PC-9 (cell line): ENCODE measurements at regions not wholly inside any gene's neighbourhood (a gene's known extent, or its start where the extent isn't known, plus 50 kb on each side); places are given as distances from the start of the nearest gene placed in this dataset.
A peak's percentile ranks its signal among the peaks of the same experiment; 100 is the strongest.

ENCODE experiments used
- BruUV-seq: library from RNA; stranded (reverse); fragments of 400-500 nt; replicated peaks from 2 replicates; lab custom pipeline; 2021; lab: Mats Ljungman, UMichigan
- CTCF ChIA-PET: fragments of 300-600 bp; sonication (Branson Sonifier 250); formaldehyde crosslinking; loops from one replicate; lab custom pipeline; 2022; ENCODE audit warnings: antibody characterized with exemption; lab: Charles Lee
- POLR2A ChIA-PET: fragments of 300-600 bp; sonication (Branson Sonifier 250); formaldehyde crosslinking; loops from one replicate; lab custom pipeline; 2022; ENCODE audit warnings: antibody characterized with exemption; ENCODE audit not compliant: unreplicated experiment; lab: Charles Lee
- DNase-seq, 2 experiments: peaks; one replicate each; pipeline versions ENCODE4 v3.0.0 to v3.0.0-alpha.2; 2015 to 2022; ENCODE audit warnings: mixed read lengths in 1 of 2
- H2AFZ ChIP-seq: fragments of 200-600 bp; sonication (generic); 2 replicates; pipeline ENCODE4 v1.8.1; 2017; ENCODE audit warnings: antibody characterized with exemption
- H3F3A ChIP-seq: fragments of 200-600 bp; sonication (generic); 2 replicates; pipeline ENCODE4 v1.8.1; 2017; ENCODE audit warnings: antibody characterized with exemption, mild to moderate bottlenecking, low read depth; ENCODE audit not compliant: insufficient read depth
- H3K27ac ChIP-seq: fragments of 200-600 bp; sonication (generic); 2 replicates; pipeline ENCODE4 v1.6.1; 2016; ENCODE audit warnings: mixed run types
- H3K27me3 ChIP-seq: fragments of 200-600 bp; sonication (generic); 2 replicates; pipeline ENCODE4 v1.6.1; 2016; ENCODE audit warnings: low read depth, mixed run types; ENCODE audit not compliant: insufficient read depth
- H3K36me3 ChIP-seq: fragments of 200-600 bp; sonication (generic); 2 replicates; pipeline ENCODE4 v1.6.1; 2016; ENCODE audit warnings: low read depth, mixed run types
- H3K4me1 ChIP-seq: fragments of 200-600 bp; sonication (generic); replicated peaks from 2 replicates; pipeline ENCODE4 v1.6.1; 2016; ENCODE audit warnings: mixed run types; ENCODE audit not compliant: insufficient read depth
- H3K4me2 ChIP-seq: fragments of 200-600 bp; sonication (generic); 2 replicates; pipeline ENCODE4 v1.6.1; 2017; ENCODE audit warnings: mixed run types
- H3K4me3 ChIP-seq: fragments of 200-600 bp; sonication (generic); 2 replicates; pipeline ENCODE4 v1.6.1; 2016; ENCODE audit warnings: mixed run types
- H3K79me2 ChIP-seq: fragments of 200-600 bp; sonication (generic); 2 replicates; pipeline ENCODE4 v1.6.1; 2017; ENCODE audit warnings: low read depth, mixed run types
- H3K9me2 ChIP-seq: fragments of 200-600 bp; sonication (generic); 2 replicates; pipeline ENCODE4 v1.8.1; 2017; ENCODE audit warnings: mild to moderate bottlenecking; ENCODE audit not compliant: insufficient read depth
- H3K9me3 ChIP-seq: fragments of 200-600 bp; sonication (generic); 2 replicates; pipeline ENCODE4 v1.8.1; 2016; ENCODE audit warnings: low read depth; ENCODE audit not compliant: insufficient read depth
- H4K20me1 ChIP-seq: fragments of 200-600 bp; sonication (generic); 2 replicates; pipeline ENCODE4 v1.8.1; 2017; ENCODE audit not compliant: insufficient read depth
- EZH2 ChIP-seq: fragments of 200-600 bp; sonication (generic); IDR thresholded peaks from 2 replicates; pipeline ENCODE4 v1.8.0; 2017; ENCODE audit warnings: antibody characterized with exemption, low read depth
- intact Hi-C: fragments of 100-400 bp; cut with micrococcal nuclease; formaldehyde crosslinking; loops from one replicate; pipeline ENCODE4 v1.10.0; 2022; ENCODE audit not compliant: unreplicated experiment
- TF ChIP-seq, protein P1 (sequence below): fragments of 200-600 bp; sonication (generic); conservative IDR thresholded peaks from 2 replicates; pipeline ENCODE4 v1.6.1; 2017; ENCODE audit warnings: mixed run types, antibody characterized with exemption, mild to moderate bottlenecking, moderate library complexity

DNA sequence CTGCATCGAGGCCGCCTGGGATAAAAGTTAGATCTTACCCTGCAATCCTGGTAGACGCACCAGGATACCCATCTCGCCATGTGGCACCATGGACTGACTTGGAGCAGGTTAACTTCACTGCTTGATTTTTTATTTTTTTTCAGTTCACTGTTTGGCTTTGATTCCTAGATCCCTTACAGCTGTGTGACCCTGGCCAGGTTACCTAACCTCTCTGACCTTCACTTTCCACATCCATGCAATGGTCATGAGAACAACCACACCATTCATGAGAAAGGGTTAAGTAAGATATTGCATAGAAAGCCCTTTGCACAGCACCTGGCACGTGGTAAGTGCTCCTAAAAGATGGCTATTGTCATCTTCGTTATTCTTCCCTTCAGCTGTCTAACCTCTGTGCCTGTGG is 230.5 kb downstream of the SOX9 start:
- no peaks in the 10 kb centered on the region for H3K27me3 ChIP-seq
- H3F3A ChIP-seq, result no peaks in the 10 kb centered on the region
- no peaks in the 10 kb centered on the region for H3K79me2 ChIP-seq
- no peak for TF ChIP-seq EZH2
- TF ChIP-seq, protein P1, sequence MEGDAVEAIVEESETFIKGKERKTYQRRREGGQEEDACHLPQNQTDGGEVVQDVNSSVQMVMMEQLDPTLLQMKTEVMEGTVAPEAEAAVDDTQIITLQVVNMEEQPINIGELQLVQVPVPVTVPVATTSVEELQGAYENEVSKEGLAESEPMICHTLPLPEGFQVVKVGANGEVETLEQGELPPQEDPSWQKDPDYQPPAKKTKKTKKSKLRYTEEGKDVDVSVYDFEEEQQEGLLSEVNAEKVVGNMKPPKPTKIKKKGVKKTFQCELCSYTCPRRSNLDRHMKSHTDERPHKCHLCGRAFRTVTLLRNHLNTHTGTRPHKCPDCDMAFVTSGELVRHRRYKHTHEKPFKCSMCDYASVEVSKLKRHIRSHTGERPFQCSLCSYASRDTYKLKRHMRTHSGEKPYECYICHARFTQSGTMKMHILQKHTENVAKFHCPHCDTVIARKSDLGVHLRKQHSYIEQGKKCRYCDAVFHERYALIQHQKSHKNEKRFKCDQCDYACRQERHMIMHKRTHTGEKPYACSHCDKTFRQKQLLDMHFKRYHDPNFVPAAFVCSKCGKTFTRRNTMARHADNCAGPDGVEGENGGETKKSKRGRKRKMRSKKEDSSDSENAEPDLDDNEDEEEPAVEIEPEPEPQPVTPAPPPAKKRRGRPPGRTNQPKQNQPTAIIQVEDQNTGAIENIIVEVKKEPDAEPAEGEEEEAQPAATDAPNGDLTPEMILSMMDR, result no peak
- CTCF ChIA-PET, result no interaction called here
- H3K4me1 ChIP-seq, result no peaks in the 10 kb centered on the region
- no peak overlapping the region for H3K4me2 ChIP-seq
- H2AFZ ChIP-seq, result no peak overlapping the region
- no peaks in the 10 kb centered on the region for H3K36me3 ChIP-seq
- H3K9me2 ChIP-seq, result no peaks in the 10 kb centered on the region
- no peak overlapping the region for H3K27ac ChIP-seq
- no peaks in the 10 kb centered on the region for H4K20me1 ChIP-seq
- DNase-seq, result no peak
- intact Hi-C loops, result no loop called here
- H3K9me3 ChIP-seq, result no peaks in the 10 kb centered on the region
- POLR2A ChIA-PET, result no interaction called here
- H3K4me3 ChIP-seq, result no peak overlapping the region
- no TSS peak for BruUV-seq

DNA sequence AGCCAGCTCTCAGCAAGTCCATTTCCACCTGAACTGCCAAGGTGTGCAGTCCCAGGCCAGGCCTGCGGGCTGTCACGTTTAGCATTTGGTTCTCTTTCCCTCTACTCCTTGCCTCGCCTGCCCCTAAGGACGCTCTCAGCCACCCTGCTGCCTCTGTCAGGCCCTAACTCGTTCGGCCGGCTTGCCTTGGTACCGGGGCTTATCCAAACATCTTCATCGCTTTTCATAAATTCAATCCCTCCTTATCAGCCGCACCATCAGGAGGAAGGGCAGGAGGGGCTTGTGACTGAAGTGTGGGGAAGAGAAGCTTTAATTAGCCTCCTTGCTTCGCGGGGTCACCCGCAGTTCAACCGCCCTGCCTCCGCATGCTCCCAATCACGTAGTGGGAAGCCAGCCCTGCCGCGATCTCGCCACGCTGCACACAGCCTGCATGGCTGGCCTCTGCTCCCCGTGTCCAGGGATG is 231.1 kb downstream of the SOX9 start:
- no peaks in the 10 kb centered on the region for H3K79me2 ChIP-seq
- no peaks in the 10 kb centered on the region for H3K36me3 ChIP-seq
- H2AFZ ChIP-seq, result no peak overlapping the region
- DNase-seq, result peak in 1 of 2 experiments; percentile 56
- no TSS peak for BruUV-seq
- TF ChIP-seq, protein P1, result no peak
- TF ChIP-seq EZH2, result no peak
- intact Hi-C loops, result no loop called here
- ChIA-PET CTCF (no interaction called here), POLR2A (no interaction called here)
- no peaks in the 10 kb centered on the region for H3K9me2 ChIP-seq
- no peaks in the 10 kb centered on the region for H3F3A ChIP-seq
- H3K4me3 ChIP-seq, result no peak overlapping the region
- H3K4me2 ChIP-seq, result no peak overlapping the region
- H3K9me3 ChIP-seq, result no peaks in the 10 kb centered on the region
- no peaks in the 10 kb centered on the region for H3K4me1 ChIP-seq
- H3K27ac ChIP-seq, result no peak overlapping the region
- H3K27me3 ChIP-seq, result no peaks in the 10 kb centered on the region
- H4K20me1 ChIP-seq, result no peaks in the 10 kb centered on the region

DNA sequence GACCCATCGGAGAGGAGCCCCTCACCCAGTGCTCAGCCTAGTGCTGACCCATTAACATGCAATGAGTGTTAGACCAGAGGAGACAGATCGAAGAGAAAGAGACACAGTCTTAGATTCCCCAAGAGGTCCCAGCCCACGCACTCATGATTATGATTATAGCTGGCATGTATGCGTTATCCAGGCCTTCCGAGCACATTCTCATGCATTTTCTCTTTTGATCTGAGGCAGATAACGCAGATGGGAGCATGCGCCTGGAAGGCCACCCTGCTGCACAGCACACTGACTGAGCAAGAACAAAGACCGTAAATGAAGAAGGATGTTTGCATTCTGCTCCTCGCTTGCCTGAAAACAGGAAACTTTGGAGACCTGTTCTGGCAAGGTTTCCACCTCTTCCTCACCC is 232.7 kb downstream of the SOX9 start:
- DNase-seq, result no peak
- Histone ChIP-seq H4K20me1 (no peaks in the 10 kb centered on the region), H3K9me2 (no peaks in the 10 kb centered on the region), H3K79me2 (no peaks in the 10 kb centered on the region), H3K4me3 (no peak overlapping the region), H3K27me3 (no peaks in the 10 kb centered on the region), H3K9me3 (no peaks in the 10 kb centered on the region; the same call in 1 of the 2 replicates), H3K27ac (no peak overlapping the region), H3K4me1 (peaks cover 14% of the 10 kb centered on the region), H3K4me2 (no peak overlapping the region), H3K36me3 (no peaks in the 10 kb centered on the region), H2AFZ (no peak overlapping the region), H3F3A (peaks cover 6% of the 10 kb centered on the region)
- intact Hi-C loops, result no loop called here
- POLR2A ChIA-PET, result no interaction called here
- TF ChIP-seq, protein P1, result no peak
- TF ChIP-seq EZH2, result no peak
- BruUV-seq, result no TSS peak
- CTCF ChIA-PET, result no interaction called here
